ENCODE measurements at regions not wholly inside any gene's neighbourhood (a gene's known extent, or its start where the extent isn't known, plus 50 kb on each side); places are given as distances from the start of the nearest gene placed in this dataset.

- TF ChIP-seq CTCF (IDR thresholded peaks at IDR 0.05; ENCODE audit: insufficient read depth, low read length): no peak
- no peak for TF ChIP-seq REST (IDR thresholded peaks at IDR 0.05; ENCODE audit: insufficient replicate concordance, low read depth)
- no peak for TF ChIP-seq POLR2AphosphoS5 (IDR thresholded peaks at IDR 0.05; ENCODE audit: low read depth)
- TF ChIP-seq GABPA (IDR thresholded peaks at IDR 0.05; ENCODE audit: low read depth): no peak
Observed at GRCh38 chr4:178480881-178481280, 1038.6 kb upstream of the AGA start.

All from HL-60 (cell line).